ENCODE measurements at regions not wholly inside any gene's neighbourhood (a gene's known extent, or its start where the extent isn't known, plus 50 kb on each side); places are given as distances from the start of the nearest gene placed in this dataset.
A peak's percentile ranks its signal among the peaks of the same experiment; 100 is the strongest.

- H3K36me3 ChIP-seq (replicated peaks in 1 of 2; ENCODE audit: control insufficient read depth in 2 of 2, insufficient read depth in 2 of 2, low read length in 2 of 2) = no peaks in the 10 kb centered on the region
- no peak overlapping the region for H4K91ac ChIP-seq (ENCODE audit: low read depth, low read length, poor library complexity)
- no peak overlapping the region for H3K9ac ChIP-seq (ENCODE audit: low read depth, low read length, poor library complexity)
- H3K4me2 ChIP-seq (ENCODE audit: insufficient read depth, low read length, poor library complexity, severe bottlenecking) = no peak overlapping the region
- no peaks in the 10 kb centered on the region for H3K79me1 ChIP-seq (ENCODE audit: low read depth, low read length)
- peaks cover 0 to 9% of the 10 kb centered on the region in 2 donors for H3K4me1 ChIP-seq (ENCODE audit: control insufficient read depth in 2 of 2, insufficient read depth in 1 of 2, low read depth in 1 of 2, low read length in 2 of 2)
- H3K27me3 ChIP-seq (ENCODE audit: control insufficient read depth in 3 of 3, insufficient read depth in 3 of 3, low read depth in 1 of 3, low read length in 3 of 3) = peaks cover 0 to 4% (median 0%) of the 10 kb centered on the region in 3 experiments
- no peaks in the 10 kb centered on the region for H3K9me3 ChIP-seq (replicated peaks in 1 of 2; ENCODE audit: control insufficient read depth in 2 of 2, insufficient read depth in 1 of 2, low read depth in 1 of 2, low read length in 2 of 2)
- no peak overlapping the region for H3K14ac ChIP-seq (ENCODE audit: low read length)
- no peak overlapping the region for H2BK5ac ChIP-seq (ENCODE audit: low read length)
- peak overlapping the region; percentile 49 for H3K18ac ChIP-seq (ENCODE audit: low read length)
- H3K4me3 ChIP-seq (ENCODE audit: low read length in 2 of 2) = no peak overlapping the region
- H2BK15ac ChIP-seq (ENCODE audit: low read length) = peak overlapping the region; percentile 29
- H3K23ac ChIP-seq (ENCODE audit: low read depth, low read length, poor library complexity) = peak overlapping the region; percentile 20
- H3K4ac ChIP-seq (ENCODE audit: low read length) = no peak overlapping the region
- H4K8ac ChIP-seq (ENCODE audit: low read depth, low read length) = no peak overlapping the region
- peak overlapping the region; percentile 16 for H2BK12ac ChIP-seq (ENCODE audit: low read length)
- no peak for DNase-seq (ENCODE audit: low spot score)
- no peak overlapping the region for H3K27ac ChIP-seq (replicated peaks; ENCODE audit: low read length)
- H2BK120ac ChIP-seq (ENCODE audit: low read depth, low read length) = no peak overlapping the region
- H2AK5ac ChIP-seq (ENCODE audit: low read depth, low read length) = peak overlapping the region; percentile 3
- no peak overlapping the region for H2AFZ ChIP-seq (ENCODE audit: low read length)
Measured at GRCh38 chr10:118903691-118904090, 125.8 kb upstream of the NANOS1 start.

- Histone ChIP-seq H2AFZ (ENCODE audit: low read length) (no peak overlapping the region), H3K14ac (ENCODE audit: low read length) (no peak overlapping the region), H3K4me3 (ENCODE audit: low read length in 2 of 2) (no peak overlapping the region), H2BK12ac (ENCODE audit: low read length) (no peak overlapping the region), H3K27me3 (ENCODE audit: control insufficient read depth in 3 of 3, insufficient read depth in 3 of 3, low read depth in 1 of 3, low read length in 3 of 3) (peaks cover 0 to 4% (median 0%) of the 10 kb centered on the region in 3 experiments), H4K91ac (ENCODE audit: low read depth, low read length, poor library complexity) (no peak overlapping the region), H3K4ac (ENCODE audit: low read length) (no peak overlapping the region), H2BK120ac (ENCODE audit: low read depth, low read length) (no peak overlapping the region), H4K8ac (ENCODE audit: low read depth, low read length) (no peak overlapping the region), H3K23ac (ENCODE audit: low read depth, low read length, poor library complexity) (no peak overlapping the region), H3K79me1 (ENCODE audit: low read depth, low read length) (no peaks in the 10 kb centered on the region), H2BK15ac (ENCODE audit: low read length) (no peak overlapping the region), H3K18ac (ENCODE audit: low read length) (no peak overlapping the region), H3K27ac (replicated peaks; ENCODE audit: low read length) (no peak overlapping the region), H3K36me3 (replicated peaks in 1 of 2; ENCODE audit: control insufficient read depth in 2 of 2, insufficient read depth in 2 of 2, low read length in 2 of 2) (no peaks in the 10 kb centered on the region), H3K9me3 (replicated peaks in 1 of 2; ENCODE audit: control insufficient read depth in 2 of 2, insufficient read depth in 1 of 2, low read depth in 1 of 2, low read length in 2 of 2) (no peaks in the 10 kb centered on the region), H3K4me1 (ENCODE audit: control insufficient read depth in 2 of 2, insufficient read depth in 1 of 2, low read depth in 1 of 2, low read length in 2 of 2) (peaks cover 0 to 9% of the 10 kb centered on the region in 2 donors), H3K9ac (ENCODE audit: low read depth, low read length, poor library complexity) (no peak overlapping the region), H3K4me2 (ENCODE audit: insufficient read depth, low read length, poor library complexity, severe bottlenecking) (no peak overlapping the region), H2BK5ac (ENCODE audit: low read length) (no peak overlapping the region), H2AK5ac (ENCODE audit: low read depth, low read length) (no peak overlapping the region)
- no peak for DNase-seq (ENCODE audit: low spot score)
- WGBS, 2 donors (ENCODE audit: extremely low coverage in 2 of 2, insufficient read length in 2 of 2, insufficient replicate concordance in 1 of 2) = no CpG with 5 or more reads among the region's 8 CpGs
Measured at GRCh38 chr10:118904286-118904685, 125.2 kb upstream of the NANOS1 start.

GRCh38 chr10:118907051-118907450 is 122.5 kb upstream of the NANOS1 start:
- no peaks in the 10 kb centered on the region for H3K79me1 ChIP-seq (ENCODE audit: low read depth, low read length)
- H2BK12ac ChIP-seq (ENCODE audit: low read length) = no peak overlapping the region
- no peak overlapping the region for H2AFZ ChIP-seq (ENCODE audit: low read length)
- H3K23ac ChIP-seq (ENCODE audit: low read depth, low read length, poor library complexity) = no peak overlapping the region
- no CpG with 5 or more reads among the region's 5 CpGs for WGBS, 2 donors (ENCODE audit: extremely low coverage in 2 of 2, insufficient read length in 2 of 2, insufficient replicate concordance in 1 of 2)
- H3K9me3 ChIP-seq (replicated peaks in 1 of 2; ENCODE audit: control insufficient read depth in 2 of 2, insufficient read depth in 1 of 2, low read depth in 1 of 2, low read length in 2 of 2) = no peaks in the 10 kb centered on the region
- no peak for DNase-seq (ENCODE audit: low spot score)
- H3K4ac ChIP-seq (ENCODE audit: low read length) = no peak overlapping the region
- no peak overlapping the region for H3K14ac ChIP-seq (ENCODE audit: low read length)
- H3K4me3 ChIP-seq (ENCODE audit: low read length in 2 of 2) = no peak overlapping the region
- no peak overlapping the region for H2AK5ac ChIP-seq (ENCODE audit: low read depth, low read length)
- no peak overlapping the region for H3K4me2 ChIP-seq (ENCODE audit: insufficient read depth, low read length, poor library complexity, severe bottlenecking)
- no peak overlapping the region for H4K91ac ChIP-seq (ENCODE audit: low read depth, low read length, poor library complexity)
- peaks cover 0 to 2% of the 10 kb centered on the region in 2 donors for H3K4me1 ChIP-seq (ENCODE audit: control insufficient read depth in 2 of 2, insufficient read depth in 1 of 2, low read depth in 1 of 2, low read length in 2 of 2)
- no peak overlapping the region for H2BK5ac ChIP-seq (ENCODE audit: low read length)
- no peak overlapping the region for H3K27ac ChIP-seq (replicated peaks; ENCODE audit: low read length)
- H3K18ac ChIP-seq (ENCODE audit: low read length) = no peak overlapping the region
- no peak overlapping the region for H4K8ac ChIP-seq (ENCODE audit: low read depth, low read length)
- no peak overlapping the region for H2BK15ac ChIP-seq (ENCODE audit: low read length)
- H3K27me3 ChIP-seq (ENCODE audit: control insufficient read depth in 3 of 3, insufficient read depth in 3 of 3, low read depth in 1 of 3, low read length in 3 of 3) = peaks cover 0 to 3% (median 0%) of the 10 kb centered on the region in 3 experiments
- H3K9ac ChIP-seq (ENCODE audit: low read depth, low read length, poor library complexity) = no peak overlapping the region
- H2BK120ac ChIP-seq (ENCODE audit: low read depth, low read length) = no peak overlapping the region
- H3K36me3 ChIP-seq (replicated peaks in 1 of 2; ENCODE audit: control insufficient read depth in 2 of 2, insufficient read depth in 2 of 2, low read length in 2 of 2) = no peaks in the 10 kb centered on the region

GRCh38 chr10:118908557-118909256 is 120.8 kb upstream of the NANOS1 start:
- peak overlapping the region; percentile 27 for H3K9ac ChIP-seq (ENCODE audit: low read depth, low read length, poor library complexity)
- no peaks in the 10 kb centered on the region for H3K27me3 ChIP-seq (ENCODE audit: control insufficient read depth in 3 of 3, insufficient read depth in 3 of 3, low read depth in 1 of 3, low read length in 3 of 3)
- H2AK5ac ChIP-seq (ENCODE audit: low read depth, low read length) = peak overlapping the region; percentile 27
- H2BK12ac ChIP-seq (ENCODE audit: low read length) = no peak overlapping the region
- no peaks in the 10 kb centered on the region for H3K36me3 ChIP-seq (replicated peaks in 1 of 2; ENCODE audit: control insufficient read depth in 2 of 2, insufficient read depth in 2 of 2, low read length in 2 of 2)
- H2BK5ac ChIP-seq (ENCODE audit: low read length) = no peak overlapping the region
- peak overlapping the region; percentile 49 for H3K18ac ChIP-seq (ENCODE audit: low read length)
- H3K4ac ChIP-seq (ENCODE audit: low read length) = no peak overlapping the region
- H2BK15ac ChIP-seq (ENCODE audit: low read length) = peak overlapping the region; percentile 65
- H3K4me3 ChIP-seq (ENCODE audit: low read length in 2 of 2) = no peak overlapping the region
- no peak overlapping the region for H2AFZ ChIP-seq (ENCODE audit: low read length)
- no peak overlapping the region for H2BK120ac ChIP-seq (ENCODE audit: low read depth, low read length)
- no peak overlapping the region for H3K4me2 ChIP-seq (ENCODE audit: insufficient read depth, low read length, poor library complexity, severe bottlenecking)
- H3K27ac ChIP-seq (replicated peaks; ENCODE audit: low read length) = no peak overlapping the region
- H3K14ac ChIP-seq (ENCODE audit: low read length) = peak overlapping the region; percentile 25
- H3K79me1 ChIP-seq (ENCODE audit: low read depth, low read length) = no peaks in the 10 kb centered on the region
- no peak for DNase-seq (ENCODE audit: low spot score)
- no peaks in the 10 kb centered on the region for H3K9me3 ChIP-seq (replicated peaks in 1 of 2; ENCODE audit: control insufficient read depth in 2 of 2, insufficient read depth in 1 of 2, low read depth in 1 of 2, low read length in 2 of 2)
- H4K91ac ChIP-seq (ENCODE audit: low read depth, low read length, poor library complexity) = no peak overlapping the region
- H3K4me1 ChIP-seq (ENCODE audit: control insufficient read depth in 2 of 2, insufficient read depth in 1 of 2, low read depth in 1 of 2, low read length in 2 of 2) = peaks cover 0 to 2% of the 10 kb centered on the region in 2 donors
- peak overlapping the region; percentile 56 for H3K23ac ChIP-seq (ENCODE audit: low read depth, low read length, poor library complexity)
- H4K8ac ChIP-seq (ENCODE audit: low read depth, low read length) = no peak overlapping the region
- no CpG with 5 or more reads among the region's 16 CpGs for WGBS, 2 donors (ENCODE audit: extremely low coverage in 2 of 2, insufficient read length in 2 of 2, insufficient replicate concordance in 1 of 2)
